Common myeloid progenitor, CD34-positive (primary cell): ENCODE measurements at regions not wholly inside any gene's neighbourhood (a gene's known extent, or its start where the extent isn't known, plus 50 kb on each side); places are given as distances from the start of the nearest gene placed in this dataset.

Experiments used
- CTCF ChIA-PET: fragments of 350-600 bp; sonication (Branson Sonifier 250); formaldehyde crosslinking; loops from one replicate; lab custom pipeline; 2021; ENCODE audit warnings: antibody characterized with exemption; lab: Charles Lee
- POLR2A ChIA-PET: fragments of 350-600 bp; sonication (Branson Sonifier 250); formaldehyde crosslinking; loops from one replicate; lab custom pipeline; 2021; ENCODE audit warnings: antibody characterized with exemption; lab: Charles Lee
- DNase-seq, 3 donors: peaks; one replicate each; pipeline versions ENCODE4 v3.0.0 to v3.0.0-alpha.2; 2013
- H3K27ac ChIP-seq, 2 experiments: 1 replicate in 1 of 2; 2 replicates in 1 of 2; pipeline ENCODE4 v1.7.0; 2013; ENCODE audit warnings: inconsistent platforms in 2 of 2, low read length in 2 of 2, mild to moderate bottlenecking in 2 of 2, low read depth in 1 of 2, moderate library complexity in 1 of 2; ENCODE audit not compliant: severe bottlenecking in 2 of 2, insufficient read depth in 1 of 2, poor library complexity in 1 of 2
- H3K27me3 ChIP-seq, 5 experiments: replicated peaks in 2 of 5; 1 replicate in 3 of 5; 2 replicates in 2 of 5; pipeline versions ENCODE4 v1.6.1 to v1.7.0; 2013; ENCODE audit warnings: low read length in 4 of 5, mild to moderate bottlenecking in 2 of 5, moderate library complexity in 2 of 5, inconsistent platforms in 1 of 5; ENCODE audit not compliant: insufficient read depth in 5 of 5, control insufficient read depth in 4 of 5
- H3K36me3 ChIP-seq, 4 experiments: 1 replicate in 2 of 4; 2 replicates in 2 of 4; pipeline versions ENCODE4 v1.6.1 to v1.7.0; 2013; ENCODE audit warnings: low read length in 3 of 4, control low read depth in 1 of 4, mild to moderate bottlenecking in 1 of 4; ENCODE audit not compliant: control insufficient read depth in 4 of 4, insufficient read depth in 4 of 4
- H3K4me1 ChIP-seq, 4 experiments: 1 replicate in 3 of 4; 2 replicates in 1 of 4; pipeline versions ENCODE4 v1.6.1 to v1.7.1; 2013; ENCODE audit warnings: low read length in 3 of 4, mild to moderate bottlenecking in 3 of 4, control low read depth in 1 of 4, inconsistent platforms in 1 of 4, moderate library complexity in 1 of 4; ENCODE audit not compliant: control insufficient read depth in 4 of 4, insufficient read depth in 4 of 4; ENCODE audit errors: control extremely low read depth in 1 of 4
- H3K4me3 ChIP-seq, 7 experiments: 1 replicate in 4 of 7; 2 replicates in 3 of 7; pipeline versions ENCODE4 v1.5.1 to v1.7.0; 2013; ENCODE audit warnings: mild to moderate bottlenecking in 7 of 7, low read length in 6 of 7, moderate library complexity in 6 of 7, inconsistent platforms in 2 of 7, low read depth in 2 of 7, control low read depth in 1 of 7; ENCODE audit not compliant: insufficient read depth in 4 of 7, control insufficient read depth in 1 of 7; ENCODE audit errors: extremely low read depth in 1 of 7
- H3K9me3 ChIP-seq, 5 experiments: 1 replicate in 4 of 5; 2 replicates in 1 of 5; pipeline versions ENCODE4 v1.6.1 to v1.7.1; 2013; ENCODE audit warnings: low read length in 4 of 5, mild to moderate bottlenecking in 2 of 5, inconsistent platforms in 1 of 5, low read depth in 1 of 5, moderate library complexity in 1 of 5; ENCODE audit not compliant: control insufficient read depth in 4 of 5, insufficient read depth in 2 of 5; ENCODE audit errors: control extremely low read depth in 1 of 5
- WGBS: methylation state at CpG from one replicate; pipeline ENCODE4 v1.1.5; 2013; ENCODE audit not compliant: insufficient coverage; 5-methylcytosine and 5-hydroxymethylcytosine counted together

- Histone ChIP-seq H3K4me3 (no peak overlapping the region), H3K36me3 (no peaks in the 10 kb centered on the region), H3K9me3 (no peaks in the 10 kb centered on the region), H3K4me1 (no peaks in the 10 kb centered on the region), H3K27me3 (no peaks in the 10 kb centered on the region), H3K27ac (no peak overlapping the region)
- CTCF ChIA-PET: interaction anchor here (1.3 kb wide), 1 partner anchor 10 kb away, joined by 3 read pairs; no protein-coding TSS in a partner anchor
- WGBS: 83% methylated on average over 8 of the region's 12 CpGs
- no peak for DNase-seq
- POLR2A ChIA-PET: interaction anchor here (1.2 kb wide), 1 partner anchor 11 kb away, joined by 3 read pairs; no protein-coding TSS in a partner anchor
These were observed 125.0 kb upstream of the TMPRSS2 start for GRCh38 chr21:41632748-41633475.

- CTCF ChIA-PET: interaction anchor here (1.0 kb wide), 2 partner anchors 9 to 22 kb away, joined by 3 read pairs; no protein-coding TSS in a partner anchor
- Histone ChIP-seq H3K9me3 (no peaks in the 10 kb centered on the region), H3K27ac (no peak overlapping the region), H3K27me3 (no peaks in the 10 kb centered on the region), H3K4me1 (no peaks in the 10 kb centered on the region), H3K4me3 (no peak overlapping the region), H3K36me3 (no peaks in the 10 kb centered on the region)
- POLR2A ChIA-PET: interaction anchor here (0.6 to 1.2 kb wide), 2 partner anchors 10 to 44 kb away, joined by 3 read pairs; no protein-coding TSS in a partner anchor
- no peak for DNase-seq
- 85% methylated on average over 10 of the region's 14 CpGs for WGBS
These were observed 123.9 kb upstream of the TMPRSS2 start for GRCh38 chr21:41631564-41632461.

- Histone ChIP-seq H3K27me3 (peaks cover 0 to 1% (median 0%) of the 10 kb centered on the region in 5 experiments), H3K4me1 (no peaks in the 10 kb centered on the region), H3K4me3 (no peak overlapping the region), H3K27ac (no peak overlapping the region), H3K9me3 (no peaks in the 10 kb centered on the region), H3K36me3 (no peaks in the 10 kb centered on the region)
- WGBS: 91% methylated on average over 13 of the region's 17 CpGs
- POLR2A ChIA-PET: no interaction called here
- DNase-seq: no peak
- CTCF ChIA-PET: no interaction called here
These were observed 123.0 kb upstream of the TMPRSS2 start for GRCh38 chr21:41630917-41631316.

- ChIA-PET CTCF (no interaction called here), POLR2A (no interaction called here)
- H3K27ac ChIP-seq: no peak overlapping the region
- no peak overlapping the region for H3K4me3 ChIP-seq
- peaks cover 0 to 2% (median 0%) of the 10 kb centered on the region in 5 experiments for H3K27me3 ChIP-seq
- DNase-seq: no peak
- H3K9me3 ChIP-seq: no peaks in the 10 kb centered on the region
- no peaks in the 10 kb centered on the region for H3K4me1 ChIP-seq
- no peaks in the 10 kb centered on the region for H3K36me3 ChIP-seq
- WGBS: 94% methylated on average over 9 of the region's 14 CpGs
These were observed 122.3 kb upstream of the TMPRSS2 start for GRCh38 chr21:41630249-41630648.

GRCh38 chr21:41628256-41628655 lies 120.3 kb upstream of the TMPRSS2 start:
- no peak for DNase-seq
- Histone ChIP-seq H3K36me3 (no peaks in the 10 kb centered on the region), H3K27ac (no peak overlapping the region), H3K4me1 (no peaks in the 10 kb centered on the region), H3K27me3 (peaks cover 0 to 3% (median 0%) of the 10 kb centered on the region in 5 experiments), H3K4me3 (no peak overlapping the region), H3K9me3 (peaks cover 0 to 4% (median 2%) of the 10 kb centered on the region in 5 experiments)
- 87% methylated on average over 3 of the region's 4 CpGs for WGBS
- ChIA-PET POLR2A (no interaction called here), CTCF (interaction anchor here (0.6 kb wide), 1 partner anchor 1959 kb away, joined by 3 read pairs; no protein-coding TSS in a partner anchor)

GRCh38 chr21:41627428-41627827 lies 119.5 kb upstream of the TMPRSS2 start:
- WGBS: 100% methylated on average over 1 of the region's 2 CpGs
- Histone ChIP-seq H3K36me3 (no peaks in the 10 kb centered on the region), H3K4me3 (no peak overlapping the region), H3K4me1 (no peaks in the 10 kb centered on the region), H3K27ac (no peak overlapping the region), H3K27me3 (peaks cover 0 to 3% (median 0%) of the 10 kb centered on the region in 5 experiments), H3K9me3 (peaks cover 0 to 4% (median 2%) of the 10 kb centered on the region in 5 experiments)
- ChIA-PET POLR2A (no interaction called here), CTCF (no interaction called here)
- no peak for DNase-seq
